H9 (cell line): ENCODE measurements at regions not wholly inside any gene's neighbourhood (a gene's known extent, or its start where the extent isn't known, plus 50 kb on each side); places are given as distances from the start of the nearest gene placed in this dataset.

ENCODE experiments used
- DNase-seq: peaks from one replicate; pipeline ENCODE4 v3.0.0-alpha.2; 2017
- H2AFZ ChIP-seq: one replicate; pipeline ENCODE4 v1.6.1; 2013; ENCODE audit warnings: mild to moderate bottlenecking, low read length, control low read depth, moderate library complexity
- H2AK5ac ChIP-seq: 2 replicates; pipeline ENCODE4 v1.6.1; 2013; ENCODE audit warnings: low read length, control low read depth, mixed read lengths; ENCODE audit not compliant: insufficient read length
- H2BK120ac ChIP-seq: one replicate; pipeline ENCODE4 v1.6.1; 2013; ENCODE audit warnings: low read depth, mild to moderate bottlenecking, low read length, control low read depth, inconsistent platforms; ENCODE audit not compliant: poor library complexity, severe bottlenecking
- H2BK12ac ChIP-seq: 2 replicates; pipeline ENCODE4 v1.6.1; 2013; ENCODE audit warnings: low read length, control low read depth, mixed read lengths, low read depth; ENCODE audit not compliant: insufficient read length
- H2BK15ac ChIP-seq: 2 replicates; pipeline ENCODE4 v1.6.1; 2013; ENCODE audit warnings: low read depth, low read length, control low read depth
- H2BK20ac ChIP-seq: one replicate; pipeline ENCODE4 v1.6.1; 2013; ENCODE audit warnings: low read depth, mild to moderate bottlenecking, low read length, control low read depth, inconsistent platforms; ENCODE audit not compliant: poor library complexity, severe bottlenecking
- H2BK5ac ChIP-seq: 2 replicates; pipeline ENCODE4 v1.6.1; 2013; ENCODE audit warnings: low read length, control low read depth, mixed read lengths; ENCODE audit not compliant: insufficient read length
- H3K14ac ChIP-seq: 2 replicates; pipeline ENCODE4 v1.6.1; 2013; ENCODE audit warnings: low read length, control low read depth; ENCODE audit not compliant: insufficient read depth
- H3K18ac ChIP-seq: 2 replicates; pipeline ENCODE4 v1.6.1; 2013; ENCODE audit warnings: low read depth, mild to moderate bottlenecking, mixed read lengths, low read length, control low read depth; ENCODE audit not compliant: insufficient read length
- H3K23ac ChIP-seq: 2 replicates; pipeline ENCODE4 v1.6.1; 2013; ENCODE audit warnings: low read length, control low read depth, mixed read lengths, low read depth; ENCODE audit not compliant: insufficient read length
- H3K23me2 ChIP-seq: 2 replicates; pipeline ENCODE4 v1.6.1; 2013; ENCODE audit warnings: low read depth, mild to moderate bottlenecking, mixed read lengths, low read length, control low read depth; ENCODE audit not compliant: insufficient read length, poor library complexity, severe bottlenecking
- H3K27ac ChIP-seq: 2 replicates; pipeline ENCODE4 v1.5.1; 2013; ENCODE audit warnings: low read length, control low read depth, mixed read lengths, low read depth; ENCODE audit not compliant: insufficient read length
- H3K27me3 ChIP-seq: 2 replicates; pipeline ENCODE4 v1.6.1; 2013; ENCODE audit warnings: low read length, control low read depth, inconsistent platforms; ENCODE audit not compliant: insufficient read depth
- H3K4ac ChIP-seq: 2 replicates; pipeline ENCODE4 v1.6.1; 2013; ENCODE audit warnings: low read depth, mild to moderate bottlenecking, control low read depth, inconsistent platforms, low read length, moderate library complexity
- H3K4me1 ChIP-seq: 2 replicates; pipeline ENCODE4 v1.6.1; 2013; ENCODE audit warnings: low read length, control low read depth, inconsistent platforms; ENCODE audit not compliant: insufficient read depth
- H3K4me2 ChIP-seq: 2 replicates; pipeline ENCODE4 v1.6.1; 2013; ENCODE audit warnings: low read length, control low read depth, mixed read lengths; ENCODE audit not compliant: insufficient read length, insufficient read depth
- H3K56ac ChIP-seq: 2 replicates; pipeline ENCODE4 v1.6.1; 2013; ENCODE audit warnings: low read depth, mild to moderate bottlenecking, mixed read lengths, low read length, control low read depth; ENCODE audit not compliant: insufficient read length
- H3K79me1 ChIP-seq: 2 replicates; pipeline ENCODE4 v1.6.1; 2013; ENCODE audit warnings: low read depth, mild to moderate bottlenecking, moderate library complexity, low read length, control low read depth, inconsistent platforms; ENCODE audit not compliant: insufficient read depth, poor library complexity, severe bottlenecking
- H3K79me2 ChIP-seq: 2 replicates; pipeline ENCODE4 v1.6.1; 2013; ENCODE audit warnings: low read length, control low read depth, inconsistent platforms; ENCODE audit not compliant: insufficient read depth
- H3K9ac ChIP-seq: 2 replicates; pipeline ENCODE4 v1.6.1; 2013; ENCODE audit warnings: low read length, control low read depth, mixed read lengths; ENCODE audit not compliant: insufficient read length; ENCODE audit errors: extremely low read depth
- H3K9me3 ChIP-seq: one replicate; pipeline ENCODE4 v1.6.1; 2013; ENCODE audit warnings: low read depth, low read length, inconsistent platforms; ENCODE audit not compliant: control insufficient read depth
- H3T11ph ChIP-seq: one replicate; pipeline ENCODE4 v1.6.1; 2013; ENCODE audit warnings: mild to moderate bottlenecking, low read length, control low read depth, inconsistent platforms
- H4K20me1 ChIP-seq: one replicate; pipeline ENCODE4 v1.6.1; 2013; ENCODE audit not compliant: control insufficient read depth, insufficient read length, insufficient read depth
- H4K5ac ChIP-seq: 2 replicates; pipeline ENCODE4 v1.6.1; 2013; ENCODE audit warnings: low read depth, mild to moderate bottlenecking, mixed read lengths, low read length, control low read depth; ENCODE audit not compliant: insufficient read length
- H4K8ac ChIP-seq: replicated peaks from 2 replicates; pipeline ENCODE4 v1.6.1; 2013; ENCODE audit warnings: low read length, control low read depth, mixed read lengths, low read depth; ENCODE audit not compliant: insufficient read length
- H4K91ac ChIP-seq: 2 replicates; pipeline ENCODE4 v1.6.1; 2013; ENCODE audit warnings: low read depth, mild to moderate bottlenecking, moderate library complexity, mixed read lengths, low read length, control low read depth; ENCODE audit not compliant: insufficient read length
- H3K27ac Mint-ChIP-seq, 3 experiments: 2 replicates in 2 of 3; 3 replicates in 1 of 3; pipeline ENCODE4 v1.8.0; 2020 to 2021; ENCODE audit warnings: mixed read lengths in 3 of 3, mild to moderate bottlenecking in 1 of 3, moderate library complexity in 1 of 3
- H3K27me3 Mint-ChIP-seq: 2 replicates; pipeline ENCODE4 v1.8.0; 2021; ENCODE audit warnings: low read depth, mild to moderate bottlenecking, moderate library complexity, mixed read lengths
- H3K36me3 Mint-ChIP-seq, 3 experiments: 2 replicates in 2 of 3; 3 replicates in 1 of 3; pipeline ENCODE4 v1.8.0; 2020 to 2021; ENCODE audit warnings: low read depth in 3 of 3, mixed read lengths in 3 of 3; ENCODE audit not compliant: insufficient read depth in 1 of 3
- H3K4me1 Mint-ChIP-seq, 2 experiments: 2 replicates each; pipeline ENCODE4 v1.8.0; 2020; ENCODE audit warnings: mixed read lengths in 2 of 2
- H3K4me3 Mint-ChIP-seq, 2 experiments: 2 replicates in 1 of 2; 3 replicates in 1 of 2; pipeline ENCODE4 v1.8.0; 2020 to 2021; ENCODE audit warnings: mild to moderate bottlenecking in 2 of 2, mixed read lengths in 2 of 2, moderate library complexity in 1 of 2
- H3K9me3 Mint-ChIP-seq, 2 experiments: 2 replicates in 1 of 2; 3 replicates in 1 of 2; pipeline ENCODE4 v1.8.0; 2020; ENCODE audit warnings: mild to moderate bottlenecking in 2 of 2, mixed read lengths in 2 of 2, moderate library complexity in 1 of 2
- CTCF ChIP-seq: fragments of 200-600 bp; sonication (generic); conservative IDR thresholded peaks from 3 replicates; pipeline ENCODE4 v1.8.0; 2021; ENCODE audit warnings: antibody characterized with exemption, mild to moderate bottlenecking
- WGBS: extraction: QIAGEN DNeasy Blood & Tissue Kit; methylation state at CpG from one replicate; pipeline ENCODE4 v1.1.7; 2013; ENCODE audit warnings: missing lambda C conversion rate, low lambda C conversion rate, mixed read lengths; ENCODE audit not compliant: insufficient read length; ENCODE audit errors: extremely low coverage; 5-methylcytosine and 5-hydroxymethylcytosine counted together

- Histone ChIP-seq H4K8ac (no peak overlapping the region), H3K56ac (no peak overlapping the region), H4K5ac (no peak overlapping the region), H3K23me2 (no peaks in the 10 kb centered on the region), H3K9me3 (no peaks in the 10 kb centered on the region), H3K23ac (no peak overlapping the region), H4K20me1 (no peaks in the 10 kb centered on the region), H2BK120ac (no peak overlapping the region), H3K79me2 (no peaks in the 10 kb centered on the region), H2AFZ (no peak overlapping the region), H2BK20ac (no peak overlapping the region), H2BK5ac (no peak overlapping the region), H3T11ph (no peak overlapping the region), H3K27me3 (no peaks in the 10 kb centered on the region), H2BK15ac (no peak overlapping the region), H4K91ac (no peak overlapping the region), H2BK12ac (no peak overlapping the region), H3K4me2 (no peak overlapping the region), H2AK5ac (no peak overlapping the region), H3K14ac (no peak overlapping the region), H3K4ac (no peak overlapping the region), H3K18ac (no peak overlapping the region), H3K4me1 (peaks cover 7% of the 10 kb centered on the region; the same call in 1 of the 2 replicates), H3K27ac (no peak overlapping the region), H3K79me1 (no peaks in the 10 kb centered on the region), H3K9ac (no peak overlapping the region)
- Mint-ChIP-seq H3K4me1 (peaks cover 16 to 18% of the 10 kb centered on the region in 2 experiments), H3K27me3 (no peaks in the 10 kb centered on the region; the same call in none of the 2 replicates), H3K27ac (no peak overlapping the region), H3K36me3 (no peaks in the 10 kb centered on the region), H3K9me3 (no peaks in the 10 kb centered on the region), H3K4me3 (no peak overlapping the region)
- no peak for DNase-seq
- TF ChIP-seq CTCF = no peak
- no CpG with 5 or more reads among the region's 5 CpGs for WGBS
Observed at GRCh38 chr11:112792070-112792469, 169.2 kb upstream of the NCAM1 start.
